SKM-1 treated with dmso at 0.1 percent for 144 hours (cell line): ENCODE measurements at regions not wholly inside any gene's neighbourhood (a gene's known extent, or its start where the extent isn't known, plus 50 kb on each side); places are given as distances from the start of the nearest gene placed in this dataset.
A peak's percentile ranks its signal among the peaks of the same experiment; 100 is the strongest.
"Not testable (repeated sequence)": the region's sequence is repeated elsewhere in the genome, so short reads cannot be mapped to it uniquely, and the experiment has no call there.

Source experiments
- DNase-seq: peaks from one replicate; lab custom pipeline; 2025; ENCODE audit not compliant: unreplicated experiment; lab: John Stamatoyannopoulos, UW

DNA sequence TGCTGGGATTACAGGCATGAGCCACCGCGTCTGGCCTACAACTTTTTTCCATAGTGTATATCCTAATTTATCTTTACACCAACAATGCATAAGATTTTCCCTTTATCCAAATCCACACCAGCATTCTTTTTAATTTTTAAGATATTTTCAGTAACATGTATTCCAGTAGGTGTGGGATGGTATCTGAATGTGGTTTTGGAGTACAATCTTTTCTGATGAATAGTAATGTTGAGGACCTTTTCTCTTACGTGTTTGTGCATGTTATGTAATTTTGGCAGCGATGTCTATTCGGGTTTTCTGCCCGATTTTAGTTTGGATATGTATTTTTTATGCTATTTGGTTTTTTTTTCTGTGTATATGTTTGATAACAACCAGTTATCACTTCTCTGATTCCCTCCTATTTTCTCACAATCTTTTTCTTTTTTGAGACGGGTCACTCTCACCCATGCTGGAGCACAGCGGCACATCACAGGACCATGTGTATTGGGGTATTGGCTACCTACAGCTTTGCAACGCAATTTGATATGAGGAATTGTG, 114.6 kb upstream of the GRK3 start:
- no peak for DNase-seq

DNA sequence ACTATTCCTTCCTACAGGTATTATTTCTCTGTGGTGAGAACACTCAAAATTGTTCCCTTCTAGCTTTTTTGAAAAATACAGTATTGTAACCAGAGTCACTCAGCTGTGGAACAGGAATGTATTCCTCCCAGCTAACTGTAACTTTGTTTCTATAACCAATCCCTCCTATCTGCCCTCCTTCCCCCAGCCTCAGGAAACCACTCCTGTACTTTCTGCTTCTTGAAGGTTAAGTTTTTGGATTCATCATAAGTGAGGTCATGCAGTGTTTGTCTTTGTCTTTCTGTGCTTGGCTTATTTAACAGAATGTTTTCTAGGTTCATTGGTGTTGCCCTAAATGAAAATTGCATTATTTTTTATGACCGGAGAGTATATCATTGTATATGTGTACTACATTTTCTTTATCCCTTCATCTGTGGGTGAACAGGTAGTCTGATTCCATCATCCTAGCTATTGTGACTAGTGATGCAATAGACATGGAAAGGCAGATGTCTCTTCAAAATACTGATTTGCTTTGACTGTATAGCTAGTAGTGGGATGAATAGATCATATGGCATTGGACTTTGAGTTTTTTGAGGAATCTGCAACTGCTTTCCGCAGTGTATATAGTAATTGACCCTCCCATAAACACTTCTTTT, 112.9 kb upstream of the GRK3 start:
- DNase-seq: no peak

DNA sequence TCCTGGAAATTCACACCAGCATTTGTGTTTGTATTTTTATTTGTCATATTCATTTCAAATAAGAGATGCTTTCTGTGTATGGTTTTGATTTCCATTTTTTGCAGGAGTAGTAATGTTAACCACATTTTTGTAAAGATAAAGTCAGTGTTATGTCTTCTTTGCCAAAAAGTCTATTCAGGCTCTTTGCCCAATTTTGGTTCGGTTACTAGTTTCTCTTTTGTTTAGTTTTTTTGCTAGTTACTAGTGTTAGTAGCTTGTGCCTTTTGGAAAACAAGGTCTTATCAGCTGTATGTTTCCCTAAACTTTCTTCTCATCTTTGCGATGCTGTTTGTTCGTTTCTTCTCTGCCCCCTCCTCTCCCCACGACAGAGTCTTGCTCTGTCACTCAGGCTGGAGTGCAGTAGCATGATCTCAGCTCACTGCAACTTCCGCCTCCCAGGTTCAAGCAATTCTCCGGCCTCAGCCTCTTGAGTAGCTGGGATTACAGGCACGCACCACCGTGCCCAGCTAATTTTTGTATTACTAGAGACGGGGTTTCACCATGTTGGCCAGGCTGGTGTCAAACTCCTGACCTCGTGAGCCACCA, 112.3 kb upstream of the GRK3 start:
- DNase-seq: no peak

DNA sequence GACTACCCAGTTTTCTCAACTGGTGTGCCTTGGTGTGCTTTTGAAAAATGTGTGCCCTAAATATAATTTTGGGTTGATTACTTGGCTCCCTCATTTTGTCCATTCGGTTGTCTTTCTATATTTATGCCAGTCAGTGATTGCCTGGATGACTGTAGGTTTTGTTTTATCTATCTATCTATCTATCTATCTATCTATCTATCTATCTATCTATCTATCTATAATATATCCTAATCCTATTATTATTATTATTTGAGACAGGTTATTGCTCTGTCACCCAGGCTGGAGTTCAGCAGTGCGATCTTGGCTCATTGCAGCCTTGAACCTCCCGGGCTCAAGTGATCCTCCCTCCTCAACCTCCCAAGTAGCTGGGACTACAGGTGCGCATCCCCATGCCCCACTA, 111.4 kb upstream of the GRK3 start:
- no peak for DNase-seq

DNA sequence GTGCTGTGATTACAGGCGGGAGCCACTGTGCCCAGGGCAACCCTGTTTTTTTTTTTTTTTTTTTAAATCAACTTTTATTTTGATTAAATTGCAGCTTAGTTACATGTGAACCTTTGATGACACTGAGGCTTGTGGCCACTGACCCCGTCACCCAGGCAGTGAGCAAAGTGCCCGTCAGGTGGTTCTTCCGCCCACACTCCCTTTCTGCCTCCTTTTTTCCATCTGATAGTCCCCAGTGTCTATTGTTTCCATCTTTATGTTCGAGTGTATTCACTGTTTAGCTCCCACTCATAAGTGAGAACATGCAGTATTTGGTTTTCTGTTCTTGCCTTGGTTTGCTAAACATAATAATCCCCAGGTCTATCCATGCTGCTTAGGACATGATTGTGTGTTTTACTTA, 110.9 kb upstream of the GRK3 start:
- no peak for DNase-seq

DNA sequence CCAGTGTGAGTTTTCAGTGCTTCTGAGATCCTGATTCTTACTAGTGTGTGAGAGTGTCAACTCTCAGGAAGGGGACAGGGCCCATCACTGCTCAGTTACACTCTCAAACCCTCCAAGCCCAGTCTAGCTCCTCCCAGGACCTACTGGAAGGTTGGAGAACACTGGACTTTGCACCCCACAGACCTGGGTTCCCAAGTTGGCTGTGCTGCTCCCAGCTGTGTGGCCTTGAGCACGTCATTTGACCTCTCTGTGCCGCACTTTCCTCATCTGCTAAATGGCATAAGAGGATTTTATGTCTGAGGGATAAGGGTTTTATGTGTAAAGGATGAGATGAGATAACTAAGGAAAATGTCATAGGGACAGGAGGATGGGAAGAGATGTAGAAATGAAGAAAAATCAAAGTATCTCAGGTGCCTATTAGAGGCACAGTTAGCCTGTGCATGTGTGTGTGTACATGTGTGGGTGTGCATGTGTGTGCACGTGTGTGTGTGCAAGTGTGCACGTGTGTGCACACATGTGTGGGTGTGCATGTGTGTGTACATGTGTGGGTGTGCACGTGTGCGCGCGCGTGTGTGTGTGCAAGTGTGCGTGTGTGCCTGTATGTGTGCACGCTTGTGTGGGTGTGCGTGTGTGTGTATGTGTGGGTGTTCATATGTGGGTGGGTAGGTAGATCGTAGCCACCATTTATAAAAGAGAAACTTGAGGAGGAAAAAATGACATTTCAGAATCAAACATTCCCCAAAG, 108.0 kb upstream of the GRK3 start:
- not testable (repeated sequence) for DNase-seq

DNA sequence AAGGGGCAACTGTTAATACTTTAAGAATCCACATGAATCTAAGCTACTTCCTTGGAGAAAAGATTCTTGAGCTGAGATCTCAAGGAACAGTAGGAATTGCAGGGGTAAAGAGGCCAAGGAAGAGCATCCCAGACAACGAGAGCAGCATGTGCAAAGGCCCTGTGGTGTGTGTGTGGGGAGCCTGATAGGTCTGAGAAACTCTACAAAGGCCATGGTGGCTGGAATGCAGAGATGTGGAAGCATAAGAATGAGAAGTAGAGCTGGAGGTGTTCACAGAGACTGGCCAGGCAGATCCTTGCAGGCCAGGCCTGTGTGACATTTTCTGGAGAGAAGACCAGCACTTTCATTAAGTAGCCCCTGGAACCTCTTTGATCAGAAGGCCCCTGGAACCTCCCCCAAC, 105.8 kb upstream of the GRK3 start:
- not testable (repeated sequence) for DNase-seq

DNA sequence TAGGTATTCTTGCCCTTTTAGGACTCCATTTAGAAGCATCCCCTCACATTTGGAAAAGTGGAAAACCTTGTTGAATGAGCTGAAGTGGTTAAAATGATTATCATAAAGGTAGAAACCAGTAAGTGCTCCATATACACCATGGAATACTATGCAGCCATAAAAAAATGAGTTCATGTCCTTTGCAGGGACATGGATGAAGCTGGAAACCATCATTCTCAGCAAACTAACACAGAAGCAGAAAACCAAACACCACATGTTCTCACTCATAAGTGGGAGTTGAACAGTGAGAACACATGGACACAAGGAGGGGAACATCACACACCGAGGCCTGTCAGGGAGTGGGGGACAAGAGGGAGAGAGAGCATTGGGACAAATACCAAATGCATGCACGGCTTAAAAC, 103.8 kb upstream of the GRK3 start:
- not testable (repeated sequence) for DNase-seq

DNA sequence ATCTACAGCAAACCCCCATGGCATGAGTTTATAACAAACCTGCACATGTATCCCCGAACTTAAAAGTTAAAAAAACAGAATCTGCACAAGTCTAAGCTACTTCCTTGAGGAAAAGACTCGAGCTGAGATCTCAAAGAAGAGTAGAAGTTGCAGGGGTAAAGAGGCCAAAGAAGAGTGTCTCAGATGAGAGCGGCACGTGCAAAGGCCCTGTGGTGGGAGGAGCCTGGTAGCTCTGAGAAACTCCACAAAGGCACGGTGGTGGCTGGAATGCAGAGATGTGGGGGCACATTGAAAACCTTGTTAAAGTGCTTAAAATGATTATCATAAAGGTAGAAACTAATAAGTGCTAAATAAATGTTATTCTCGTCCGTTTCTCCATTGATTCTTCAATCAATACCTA, 103.2 kb upstream of the GRK3 start:
- DNase-seq: no peak

DNA sequence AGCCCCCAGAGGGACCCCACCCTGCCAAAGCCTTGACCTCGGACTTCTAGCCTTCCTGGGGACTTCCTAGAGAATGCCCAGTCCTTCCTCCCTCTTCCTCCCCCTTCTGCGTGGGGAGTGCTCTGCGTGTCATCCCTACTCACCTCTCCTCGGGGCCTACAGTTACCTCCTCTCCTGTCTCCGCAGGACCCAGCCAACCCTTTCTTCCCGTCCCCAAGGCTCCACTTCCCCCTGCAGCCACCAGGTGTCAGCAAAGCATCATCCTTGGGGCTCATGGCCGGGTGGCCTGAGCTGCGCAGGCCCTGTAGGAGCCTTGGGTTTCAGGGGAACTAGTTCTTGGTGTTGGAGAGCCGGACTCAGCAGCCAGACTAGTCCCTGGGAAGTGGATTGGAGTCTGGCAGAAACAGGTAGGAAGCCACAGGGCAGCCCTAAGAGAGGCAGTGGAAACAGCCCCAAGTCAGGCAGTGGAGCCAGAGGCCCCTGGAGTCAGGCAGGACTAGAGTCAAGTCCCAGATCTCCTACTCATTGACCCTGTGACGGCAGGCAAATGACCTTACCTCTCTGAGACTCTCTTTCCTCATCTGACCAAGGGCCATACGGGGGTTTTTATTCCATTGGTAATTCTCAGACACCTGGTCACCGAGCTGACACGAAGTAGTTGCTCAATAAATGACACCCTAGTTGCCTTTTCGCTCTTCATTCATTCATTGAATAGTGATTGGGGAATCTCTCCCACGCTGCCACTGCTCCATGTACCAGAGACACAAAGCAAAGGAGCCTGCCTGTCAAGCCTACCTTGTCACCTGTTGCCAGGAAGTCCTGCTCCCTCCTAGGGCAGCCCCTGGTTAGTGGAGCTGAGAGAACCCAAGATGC, 101.8 kb upstream of the GRK3 start:
- DNase-seq: peak; percentile 79

DNA sequence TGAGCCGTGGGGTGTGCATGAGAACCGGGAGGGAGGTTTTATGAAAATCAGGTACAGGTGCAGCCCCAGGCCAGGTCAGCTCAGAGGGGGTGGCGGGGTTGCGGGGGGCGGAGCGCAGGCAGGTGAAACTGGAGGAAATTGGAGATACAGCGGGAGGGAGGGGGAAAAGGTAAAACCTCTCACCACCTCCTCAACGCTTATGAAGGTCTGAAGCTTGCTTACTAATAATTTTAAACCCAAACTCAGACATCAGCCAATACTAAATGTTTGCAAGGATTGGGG, 101.2 kb upstream of the GRK3 start:
- DNase-seq: not testable (repeated sequence)

DNA sequence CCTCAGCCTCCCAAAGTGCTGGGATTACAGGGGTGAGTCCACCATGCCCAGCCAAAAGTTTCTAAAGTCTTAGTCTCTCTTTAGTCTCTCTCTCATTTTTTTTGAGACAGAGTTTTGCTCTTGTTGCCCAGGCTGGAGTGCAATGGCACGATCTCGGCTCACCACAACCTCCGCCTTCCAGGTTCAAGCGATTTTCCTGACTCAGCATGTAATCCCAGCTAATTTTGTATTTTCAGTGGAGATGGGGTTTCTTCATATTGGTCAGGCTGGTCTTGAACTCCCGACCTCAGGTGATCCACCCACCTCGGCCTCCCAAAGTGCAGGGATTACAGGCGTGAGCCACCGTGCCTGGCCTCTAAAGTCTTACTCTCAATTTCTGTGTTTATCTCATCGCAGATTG, 100.1 kb upstream of the GRK3 start:
- not testable (repeated sequence) for DNase-seq

DNA sequence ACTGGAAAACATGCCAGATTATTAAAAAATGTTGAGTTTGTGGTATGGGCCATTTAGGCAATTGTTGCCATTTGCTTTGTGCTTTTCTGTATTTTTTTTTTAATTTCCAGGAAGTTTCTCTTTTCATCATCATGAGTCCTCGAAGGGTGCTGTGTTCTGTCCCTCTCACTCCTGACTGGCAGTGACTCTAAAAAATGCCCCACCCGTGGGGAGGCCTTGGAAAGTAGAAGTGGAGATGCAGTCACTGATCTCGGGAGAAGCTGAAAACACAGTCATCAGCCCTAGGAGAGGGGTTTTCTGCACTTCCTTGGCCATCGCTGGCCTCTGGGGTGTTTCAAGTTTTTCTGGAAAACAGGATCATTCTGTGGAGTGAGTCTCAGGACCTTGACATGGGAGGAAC, 98.5 kb upstream of the GRK3 start:
- DNase-seq: no peak

DNA sequence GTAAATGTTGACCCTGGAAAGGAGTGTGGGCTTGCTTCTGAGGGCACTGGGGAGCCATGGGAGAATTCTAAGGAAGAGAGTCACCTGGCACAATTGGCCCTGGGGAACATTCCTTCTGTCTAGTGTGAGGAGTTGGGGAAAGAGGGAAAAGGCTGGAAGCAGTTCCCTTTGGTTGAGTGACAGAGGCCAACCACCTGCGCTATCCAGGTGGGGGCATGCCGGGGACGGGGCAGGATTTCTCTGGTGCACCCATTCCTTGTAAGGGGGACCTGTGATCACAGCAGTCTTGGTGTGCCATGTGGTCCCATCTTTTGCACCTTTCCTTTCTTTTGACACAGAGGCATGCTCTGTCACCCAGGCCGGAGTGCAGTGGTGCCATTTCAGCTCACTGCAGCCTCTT, 92.1 kb upstream of the GRK3 start:
- no peak for DNase-seq

DNA sequence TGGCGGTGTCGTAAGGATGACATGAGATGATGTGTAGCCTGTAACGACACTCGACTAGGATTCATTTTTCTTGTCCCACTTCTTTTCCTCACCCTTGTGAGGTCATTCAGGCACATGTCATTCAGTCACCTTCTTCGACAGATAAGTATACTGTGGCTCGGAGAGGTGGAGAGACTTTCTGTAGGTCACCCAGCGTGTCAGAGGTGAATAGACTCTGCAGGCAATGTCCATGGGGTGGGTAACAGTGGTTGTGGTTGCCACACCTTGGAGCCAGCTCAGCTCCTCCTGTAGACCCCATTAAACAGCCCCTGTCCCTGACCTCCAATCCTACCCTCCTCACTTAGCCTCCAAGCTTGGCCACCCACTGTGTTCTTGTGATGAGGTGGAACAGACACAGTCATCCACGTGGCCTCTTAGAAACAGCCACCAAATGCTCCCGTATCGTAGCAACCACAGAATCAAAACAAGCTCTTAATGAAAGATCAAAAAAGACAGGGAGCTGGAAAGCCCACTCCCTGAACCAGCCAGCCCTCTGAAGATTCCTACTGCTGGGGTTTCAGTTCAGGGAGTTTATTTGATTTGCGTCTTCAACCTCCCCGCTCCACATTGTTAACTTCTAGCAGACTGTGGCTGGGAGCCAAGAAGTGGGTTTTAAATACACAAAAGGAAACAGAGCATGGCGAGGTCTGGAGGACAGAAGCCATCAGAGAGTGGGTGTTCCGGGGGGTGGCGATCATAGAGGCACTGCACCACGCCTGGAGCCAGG, 89.0 kb upstream of the GRK3 start:
- no peak for DNase-seq

DNA sequence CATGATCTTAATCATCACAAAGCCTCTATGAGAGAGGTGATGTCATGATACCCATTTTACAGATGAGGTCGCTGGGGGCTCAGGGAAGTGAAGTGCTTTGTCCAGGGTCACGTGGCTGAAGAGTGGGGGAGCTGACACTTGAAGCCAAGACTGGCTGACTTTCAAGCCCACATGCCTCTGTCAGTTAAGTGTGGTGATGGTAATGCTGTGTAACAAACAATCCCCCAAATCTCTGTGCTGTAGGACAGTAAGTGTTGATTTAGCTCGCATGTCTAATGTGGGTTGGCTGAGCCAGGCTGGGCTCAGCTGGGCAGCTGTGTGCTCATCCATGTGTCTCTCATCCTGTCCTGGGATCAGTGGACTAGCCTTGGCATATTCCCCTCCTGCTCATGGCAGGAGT, 87.1 kb upstream of the GRK3 start:
- no peak for DNase-seq

DNA sequence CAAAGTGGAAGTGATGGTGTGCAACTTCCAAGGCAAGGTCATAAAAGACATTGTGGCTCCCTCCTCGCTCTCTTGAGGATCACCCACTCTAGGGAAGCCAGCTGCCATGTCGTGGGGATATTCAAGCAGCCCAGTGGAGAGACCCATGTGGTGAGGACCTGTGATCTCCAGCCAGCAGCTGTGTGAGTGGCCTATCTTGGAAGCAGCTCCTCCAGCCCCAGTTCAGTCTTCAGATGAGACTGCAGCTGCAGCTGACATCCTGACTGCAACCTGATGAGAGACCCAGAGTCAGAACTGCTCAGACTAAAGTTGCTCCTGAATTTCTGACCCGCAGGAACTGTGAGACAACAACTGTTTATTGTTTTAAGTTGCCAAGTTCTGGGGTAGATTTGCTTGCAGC, 86.4 kb upstream of the GRK3 start:
- no peak for DNase-seq

DNA sequence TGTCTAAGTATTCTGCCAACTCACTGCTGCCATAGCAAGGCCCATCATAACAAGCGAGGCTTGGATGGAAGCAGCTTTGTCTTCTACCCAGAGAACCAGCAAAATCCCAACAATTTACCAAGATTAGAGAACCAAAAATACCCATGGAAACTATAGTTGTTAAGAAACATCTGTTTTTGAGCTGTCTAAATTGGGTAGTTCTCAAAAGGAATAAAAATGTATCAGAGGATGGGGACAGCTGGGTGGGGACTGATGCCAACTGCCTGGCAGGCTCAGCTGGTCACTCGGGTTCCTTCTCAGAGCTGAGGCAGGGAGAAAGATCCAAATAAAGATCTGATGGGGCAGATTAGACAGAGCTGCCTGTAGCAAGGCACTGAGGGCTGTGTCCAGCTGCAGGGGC, 85.9 kb upstream of the GRK3 start:
- DNase-seq: no peak

DNA sequence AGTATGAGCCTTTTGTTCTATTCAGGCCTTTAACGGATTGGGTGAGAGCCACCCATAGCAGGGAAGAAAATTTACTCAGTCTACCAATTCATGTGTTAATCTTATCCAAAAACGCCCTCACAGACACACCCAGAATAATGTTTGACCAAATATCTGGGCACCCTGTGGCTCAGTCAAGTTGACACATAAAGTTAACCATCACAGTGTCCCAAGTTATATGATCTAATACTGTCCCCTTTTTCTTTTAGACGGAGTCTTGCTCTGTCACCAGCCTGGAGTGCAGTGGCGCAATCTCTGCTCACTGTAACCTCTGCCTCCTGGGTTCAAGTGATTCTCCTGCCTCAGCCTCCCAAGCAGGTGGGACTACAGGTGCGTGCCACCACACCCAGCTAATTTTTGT, 83.6 kb upstream of the GRK3 start:
- not testable (repeated sequence) for DNase-seq

DNA sequence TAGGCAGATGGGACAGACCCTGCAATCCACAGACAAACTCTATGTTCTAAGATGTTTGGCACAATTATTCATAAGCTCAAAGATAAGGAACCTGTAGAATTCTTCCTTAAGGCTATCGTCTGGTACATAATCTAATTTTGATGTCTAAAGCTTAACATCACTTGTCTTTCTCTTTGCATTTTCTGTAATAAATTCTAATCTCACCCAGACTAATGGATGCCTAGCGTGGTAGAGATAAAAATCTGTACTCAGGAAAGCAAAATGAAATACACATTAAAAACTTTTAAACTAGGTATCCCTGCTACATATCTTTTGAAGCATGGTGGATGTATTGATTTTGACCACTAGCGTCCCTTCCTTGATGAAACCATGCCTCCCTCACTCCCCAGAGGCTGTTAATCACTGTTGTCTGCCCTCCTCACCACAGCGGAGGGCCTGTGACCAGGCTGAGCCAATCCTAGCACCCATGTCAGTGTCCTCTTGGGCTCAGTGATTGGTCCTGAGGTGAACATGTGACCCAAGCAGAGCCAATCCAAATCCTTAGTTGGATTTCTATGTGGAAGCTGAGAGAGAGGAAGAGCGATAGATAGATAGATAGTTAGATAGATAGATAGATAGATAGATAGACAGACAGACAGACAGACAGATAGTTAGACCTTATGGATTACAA, 82.2 kb upstream of the GRK3 start:
- no peak for DNase-seq
